Chondrocyte (in vitro differentiated cells): ENCODE measurements at regions not wholly inside any gene's neighbourhood (a gene's known extent, or its start where the extent isn't known, plus 50 kb on each side); places are given as distances from the start of the nearest gene placed in this dataset.
"Not testable (repeated sequence)": the region's sequence is repeated elsewhere in the genome, so short reads cannot be mapped to it uniquely, and the experiment has no call there.

Source experiments
- DNase-seq: peaks from one replicate; pipeline ENCODE4 v3.0.0; 2021; ENCODE audit warnings: mixed read lengths, low spot score
- H3K27ac Mint-ChIP-seq: one replicate; pipeline ENCODE4 v1.8.0; 2021; ENCODE audit warnings: mild to moderate bottlenecking, moderate library complexity, mixed read lengths; ENCODE audit not compliant: unreplicated experiment
- H3K27me3 Mint-ChIP-seq: 2 replicates; pipeline ENCODE4 v1.8.0; 2021; ENCODE audit warnings: low read depth, mixed read lengths
- H3K36me3 Mint-ChIP-seq: 2 replicates; pipeline ENCODE4 v1.8.0; 2021; ENCODE audit warnings: low read depth, mixed read lengths
- H3K4me1 Mint-ChIP-seq: 2 replicates; pipeline ENCODE4 v1.8.0; 2021; ENCODE audit warnings: low read depth, mild to moderate bottlenecking, mixed read lengths
- H3K4me3 Mint-ChIP-seq: one replicate; pipeline ENCODE4 v1.8.0; 2021; ENCODE audit warnings: mild to moderate bottlenecking, moderate library complexity, mixed read lengths; ENCODE audit not compliant: unreplicated experiment
- H3K9me3 Mint-ChIP-seq: 2 replicates; pipeline ENCODE4 v1.8.0; 2021; ENCODE audit warnings: low read depth, mixed read lengths
- TF ChIP-seq, protein P1 (sequence below): fragments of 200-600 bp; sonication (generic); IDR thresholded peaks from 2 replicates; pipeline ENCODE4 v1.5.0; 2021; ENCODE audit warnings: antibody characterized with exemption, mild to moderate bottlenecking, moderate library complexity

DNA sequence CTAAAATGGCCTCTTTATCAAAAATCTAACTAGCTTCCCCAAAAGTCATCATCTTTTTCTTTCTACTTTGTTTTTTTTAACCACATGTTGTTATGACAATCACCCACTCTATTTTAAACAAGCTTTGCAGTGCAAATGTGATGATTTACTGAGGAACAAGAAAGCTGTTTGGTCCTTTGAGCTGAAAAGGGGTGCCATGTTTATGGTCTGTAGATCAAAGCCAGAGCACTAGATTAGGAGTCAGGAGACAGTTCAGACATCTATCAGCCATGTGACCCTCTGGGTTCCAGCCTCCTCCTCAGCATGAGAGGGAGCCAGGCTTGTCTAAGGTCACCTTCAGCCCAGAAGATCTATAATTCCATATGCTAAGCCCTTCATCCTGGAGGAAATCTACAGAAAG, 65.9 kb downstream of the RPL22L1 start:
- no peak overlapping the region for H3K4me3 Mint-ChIP-seq
- H3K36me3 Mint-ChIP-seq = no peaks in the 10 kb centered on the region
- peaks cover 11% of the 10 kb centered on the region for H3K9me3 Mint-ChIP-seq
- TF ChIP-seq, protein P1, sequence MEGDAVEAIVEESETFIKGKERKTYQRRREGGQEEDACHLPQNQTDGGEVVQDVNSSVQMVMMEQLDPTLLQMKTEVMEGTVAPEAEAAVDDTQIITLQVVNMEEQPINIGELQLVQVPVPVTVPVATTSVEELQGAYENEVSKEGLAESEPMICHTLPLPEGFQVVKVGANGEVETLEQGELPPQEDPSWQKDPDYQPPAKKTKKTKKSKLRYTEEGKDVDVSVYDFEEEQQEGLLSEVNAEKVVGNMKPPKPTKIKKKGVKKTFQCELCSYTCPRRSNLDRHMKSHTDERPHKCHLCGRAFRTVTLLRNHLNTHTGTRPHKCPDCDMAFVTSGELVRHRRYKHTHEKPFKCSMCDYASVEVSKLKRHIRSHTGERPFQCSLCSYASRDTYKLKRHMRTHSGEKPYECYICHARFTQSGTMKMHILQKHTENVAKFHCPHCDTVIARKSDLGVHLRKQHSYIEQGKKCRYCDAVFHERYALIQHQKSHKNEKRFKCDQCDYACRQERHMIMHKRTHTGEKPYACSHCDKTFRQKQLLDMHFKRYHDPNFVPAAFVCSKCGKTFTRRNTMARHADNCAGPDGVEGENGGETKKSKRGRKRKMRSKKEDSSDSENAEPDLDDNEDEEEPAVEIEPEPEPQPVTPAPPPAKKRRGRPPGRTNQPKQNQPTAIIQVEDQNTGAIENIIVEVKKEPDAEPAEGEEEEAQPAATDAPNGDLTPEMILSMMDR = no peak
- H3K27me3 Mint-ChIP-seq = no peaks in the 10 kb centered on the region
- no peak overlapping the region for H3K27ac Mint-ChIP-seq
- no peak for DNase-seq
- H3K4me1 Mint-ChIP-seq = peaks cover 40% of the 10 kb centered on the region

DNA sequence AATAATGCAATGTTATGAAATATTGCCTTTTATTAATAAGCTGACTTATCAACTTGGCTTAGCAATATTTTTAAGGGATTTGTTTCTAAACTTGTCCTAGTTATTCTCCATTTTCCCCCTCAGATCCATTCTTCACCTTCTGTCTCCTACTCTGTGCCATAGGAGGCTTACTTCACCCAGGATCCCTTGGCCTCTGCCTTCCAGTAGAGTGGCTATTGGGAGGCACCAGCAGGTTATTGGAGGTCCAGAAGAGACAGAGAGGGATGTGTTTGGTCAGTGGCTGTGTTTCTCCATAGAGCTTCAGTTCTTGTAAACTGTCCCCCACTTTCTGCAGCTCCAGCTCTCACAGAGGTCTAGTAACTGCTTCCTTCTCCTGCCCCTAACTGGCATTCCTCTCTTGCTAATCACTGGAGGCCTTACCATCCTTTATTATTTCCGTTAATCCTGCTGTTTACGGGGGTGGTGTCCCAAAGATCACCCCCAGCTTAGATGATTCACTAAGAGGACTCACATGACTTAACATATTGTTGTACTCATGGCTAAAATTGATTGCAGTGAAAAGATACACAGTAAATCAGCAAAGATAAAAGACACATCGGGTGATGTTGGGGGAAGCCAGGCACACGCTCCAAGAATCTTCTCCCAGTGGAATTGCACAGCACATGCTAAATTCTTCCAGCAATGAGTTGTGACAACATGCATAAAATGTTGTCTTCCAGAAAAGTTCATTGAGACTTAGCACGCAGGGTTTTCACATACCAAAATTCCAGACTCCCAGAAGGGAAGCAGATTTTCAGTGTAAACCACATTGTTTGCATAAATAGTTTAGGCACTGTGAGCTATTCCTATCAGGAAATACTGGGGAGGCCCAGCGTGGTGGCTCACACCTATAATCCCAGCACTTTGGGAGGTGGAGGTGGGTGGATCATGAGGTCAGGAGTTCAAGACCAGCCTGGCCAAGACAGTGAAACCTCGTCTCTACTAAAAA, 67.5 kb downstream of the RPL22L1 start:
- no peak overlapping the region for H3K4me3 Mint-ChIP-seq
- DNase-seq = no peak
- TF ChIP-seq, protein P1 = no peak
- H3K9me3 Mint-ChIP-seq = peaks cover 14% of the 10 kb centered on the region
- H3K27ac Mint-ChIP-seq = peak overlapping the region; percentile 88
- H3K36me3 Mint-ChIP-seq = no peaks in the 10 kb centered on the region
- peaks cover 31% of the 10 kb centered on the region for H3K4me1 Mint-ChIP-seq
- no peaks in the 10 kb centered on the region for H3K27me3 Mint-ChIP-seq

DNA sequence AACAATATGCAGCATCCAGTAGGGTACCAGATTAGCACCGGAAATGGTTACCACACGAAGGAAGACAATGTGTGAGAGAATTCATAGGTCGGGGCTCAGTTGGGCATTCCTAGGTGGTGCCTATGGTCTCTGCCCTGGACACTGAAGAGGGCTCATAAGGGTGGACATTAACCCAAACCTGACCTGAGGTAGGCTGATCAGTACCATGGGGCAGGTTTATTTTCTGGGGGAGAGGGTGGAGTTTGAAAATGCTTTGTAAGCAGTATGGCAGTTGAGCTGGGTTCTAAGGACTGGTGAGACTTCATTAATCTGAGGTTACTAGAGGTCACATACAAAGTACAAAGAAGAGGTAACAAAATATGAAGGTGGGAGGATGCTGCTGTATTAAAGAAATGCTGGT, 68.4 kb downstream of the RPL22L1 start:
- Mint-ChIP-seq H3K36me3 (no peaks in the 10 kb centered on the region), H3K9me3 (peaks cover 20% of the 10 kb centered on the region), H3K27me3 (no peaks in the 10 kb centered on the region), H3K27ac (peak overlapping the region; percentile 88), H3K4me1 (peaks cover 29% of the 10 kb centered on the region), H3K4me3 (no peak overlapping the region)
- DNase-seq = no peak
- TF ChIP-seq, protein P1 = no peak

DNA sequence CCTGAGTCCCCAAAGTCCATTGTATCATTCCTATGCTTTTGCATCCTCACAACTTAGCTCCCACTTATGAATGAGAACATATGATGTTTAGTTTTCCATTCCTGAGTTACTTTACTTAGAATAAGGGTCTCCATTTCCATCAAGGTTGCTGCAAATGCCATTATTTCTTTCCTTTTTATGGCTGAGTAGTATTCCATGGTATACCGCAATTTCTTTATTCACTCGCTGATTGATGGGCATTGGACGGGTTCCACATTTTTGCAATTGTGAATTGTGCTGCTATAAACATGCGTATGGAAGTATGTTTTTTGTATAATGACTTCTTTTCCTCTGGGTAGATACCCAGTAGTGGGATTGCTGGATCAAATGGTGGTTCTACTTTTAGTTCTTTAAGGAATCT, 69.7 kb downstream of the RPL22L1 start:
- H3K4me3 Mint-ChIP-seq, H3K27me3 Mint-ChIP-seq, H3K27ac Mint-ChIP-seq, DNase-seq, H3K36me3 Mint-ChIP-seq: not testable (repeated sequence)
- H3K9me3 Mint-ChIP-seq = peaks cover 22% of the 10 kb centered on the region
- peaks cover 27% of the 10 kb centered on the region for H3K4me1 Mint-ChIP-seq

DNA sequence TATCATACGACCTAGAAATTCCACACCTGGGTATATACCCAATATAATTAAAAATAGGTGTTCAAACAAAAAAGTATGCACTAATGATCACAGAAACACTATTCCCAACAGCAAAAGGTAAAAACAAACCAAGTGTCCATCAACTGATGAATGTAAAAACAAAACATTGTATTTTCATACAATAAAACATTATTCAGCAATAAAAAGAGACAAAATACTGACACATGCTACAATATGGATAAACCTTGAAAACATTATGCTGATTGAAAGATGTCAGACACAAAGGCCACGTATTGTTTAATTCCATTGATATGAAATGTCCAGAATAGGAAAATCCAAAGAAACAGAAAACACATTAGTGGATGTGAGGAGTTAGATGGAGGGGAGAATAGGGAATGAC, 71.0 kb downstream of the RPL22L1 start:
- no peaks in the 10 kb centered on the region for H3K27me3 Mint-ChIP-seq

More for the DNA sequence above, 71.0 kb downstream of the RPL22L1 start:
- H3K4me3 Mint-ChIP-seq = no peak overlapping the region
- H3K9me3 Mint-ChIP-seq = peaks cover 21% of the 10 kb centered on the region
- H3K36me3 Mint-ChIP-seq = no peaks in the 10 kb centered on the region
- no peak overlapping the region for H3K27ac Mint-ChIP-seq
- H3K4me1 Mint-ChIP-seq = peaks cover 25% of the 10 kb centered on the region
- DNase-seq = no peak
- TF ChIP-seq, protein P1 = no peak
